ENCODE measurements at regions not wholly inside any gene's neighbourhood (a gene's known extent, or its start where the extent isn't known, plus 50 kb on each side); places are given as distances from the start of the nearest gene placed in this dataset.

DNA sequence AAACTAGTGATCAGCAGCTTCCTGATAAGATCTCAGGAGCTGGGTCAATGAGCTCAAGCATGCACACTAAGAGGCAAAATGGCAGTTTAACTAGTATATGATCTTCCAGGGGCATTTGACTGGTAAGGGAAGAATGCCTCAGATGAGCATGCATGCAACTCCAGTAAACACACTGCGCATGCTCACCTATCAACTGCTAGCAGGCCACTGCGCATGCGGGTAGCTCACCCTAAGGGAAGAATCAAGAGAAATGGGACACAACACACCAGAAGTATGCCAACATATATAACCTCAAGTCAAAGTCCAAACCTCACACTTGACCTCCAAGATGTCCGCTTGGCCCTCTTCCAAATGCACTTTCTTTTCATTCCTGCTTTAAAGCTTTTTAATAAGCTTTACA lies 1004.0 kb downstream of the ADGRL3 start:
- TF ChIP-seq, protein P1, sequence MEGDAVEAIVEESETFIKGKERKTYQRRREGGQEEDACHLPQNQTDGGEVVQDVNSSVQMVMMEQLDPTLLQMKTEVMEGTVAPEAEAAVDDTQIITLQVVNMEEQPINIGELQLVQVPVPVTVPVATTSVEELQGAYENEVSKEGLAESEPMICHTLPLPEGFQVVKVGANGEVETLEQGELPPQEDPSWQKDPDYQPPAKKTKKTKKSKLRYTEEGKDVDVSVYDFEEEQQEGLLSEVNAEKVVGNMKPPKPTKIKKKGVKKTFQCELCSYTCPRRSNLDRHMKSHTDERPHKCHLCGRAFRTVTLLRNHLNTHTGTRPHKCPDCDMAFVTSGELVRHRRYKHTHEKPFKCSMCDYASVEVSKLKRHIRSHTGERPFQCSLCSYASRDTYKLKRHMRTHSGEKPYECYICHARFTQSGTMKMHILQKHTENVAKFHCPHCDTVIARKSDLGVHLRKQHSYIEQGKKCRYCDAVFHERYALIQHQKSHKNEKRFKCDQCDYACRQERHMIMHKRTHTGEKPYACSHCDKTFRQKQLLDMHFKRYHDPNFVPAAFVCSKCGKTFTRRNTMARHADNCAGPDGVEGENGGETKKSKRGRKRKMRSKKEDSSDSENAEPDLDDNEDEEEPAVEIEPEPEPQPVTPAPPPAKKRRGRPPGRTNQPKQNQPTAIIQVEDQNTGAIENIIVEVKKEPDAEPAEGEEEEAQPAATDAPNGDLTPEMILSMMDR (IDR thresholded peaks at IDR 0.05; ENCODE audit: low read length) = no peak
- no peak for TF ChIP-seq EZH2 (optimal IDR thresholded peaks at IDR 0.05; ENCODE audit: low read depth, low read length)
